AG10803 (cell line): ENCODE measurements at regions not wholly inside any gene's neighbourhood (a gene's known extent, or its start where the extent isn't known, plus 50 kb on each side); places are given as distances from the start of the nearest gene placed in this dataset.

Experiments
- DNase-seq: peaks from one replicate; pipeline ENCODE4 v3.0.0; 2010; ENCODE audit warnings: low read depth
- H3K4me3 ChIP-seq: 2 replicates; pipeline ENCODE4 v1.5.1; 2011; ENCODE audit warnings: mild to moderate bottlenecking, low read length, control low read depth
- TF ChIP-seq, protein P1 (sequence below): conservative IDR thresholded peaks from 2 replicates; pipeline ENCODE4 v1.5.1; 2011; ENCODE audit warnings: mild to moderate bottlenecking, low read length, control low read depth, inconsistent platforms

DNA sequence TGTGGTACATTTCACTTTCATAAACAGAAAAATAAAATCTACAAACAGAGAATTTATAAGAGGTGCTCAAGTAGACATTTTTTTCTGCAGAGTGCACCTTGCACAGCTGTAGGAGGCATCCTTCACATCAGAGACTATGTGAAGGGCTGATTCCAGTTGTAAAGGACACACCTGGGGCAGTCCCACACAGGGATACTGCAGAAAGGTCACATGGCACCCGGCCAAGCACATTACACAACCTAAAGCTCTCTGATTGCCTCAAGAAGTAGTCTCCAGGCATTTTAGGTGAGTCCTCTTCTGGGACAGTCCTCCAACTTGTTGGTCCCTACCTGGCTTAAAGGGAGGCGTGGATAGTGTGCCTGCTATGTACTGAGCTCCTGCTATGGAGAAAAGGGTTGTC is 502.9 kb upstream of the NOX3 start:
- DNase-seq, result no peak
- TF ChIP-seq, protein P1, sequence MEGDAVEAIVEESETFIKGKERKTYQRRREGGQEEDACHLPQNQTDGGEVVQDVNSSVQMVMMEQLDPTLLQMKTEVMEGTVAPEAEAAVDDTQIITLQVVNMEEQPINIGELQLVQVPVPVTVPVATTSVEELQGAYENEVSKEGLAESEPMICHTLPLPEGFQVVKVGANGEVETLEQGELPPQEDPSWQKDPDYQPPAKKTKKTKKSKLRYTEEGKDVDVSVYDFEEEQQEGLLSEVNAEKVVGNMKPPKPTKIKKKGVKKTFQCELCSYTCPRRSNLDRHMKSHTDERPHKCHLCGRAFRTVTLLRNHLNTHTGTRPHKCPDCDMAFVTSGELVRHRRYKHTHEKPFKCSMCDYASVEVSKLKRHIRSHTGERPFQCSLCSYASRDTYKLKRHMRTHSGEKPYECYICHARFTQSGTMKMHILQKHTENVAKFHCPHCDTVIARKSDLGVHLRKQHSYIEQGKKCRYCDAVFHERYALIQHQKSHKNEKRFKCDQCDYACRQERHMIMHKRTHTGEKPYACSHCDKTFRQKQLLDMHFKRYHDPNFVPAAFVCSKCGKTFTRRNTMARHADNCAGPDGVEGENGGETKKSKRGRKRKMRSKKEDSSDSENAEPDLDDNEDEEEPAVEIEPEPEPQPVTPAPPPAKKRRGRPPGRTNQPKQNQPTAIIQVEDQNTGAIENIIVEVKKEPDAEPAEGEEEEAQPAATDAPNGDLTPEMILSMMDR, result no peak
- no peak overlapping the region for H3K4me3 ChIP-seq

DNA sequence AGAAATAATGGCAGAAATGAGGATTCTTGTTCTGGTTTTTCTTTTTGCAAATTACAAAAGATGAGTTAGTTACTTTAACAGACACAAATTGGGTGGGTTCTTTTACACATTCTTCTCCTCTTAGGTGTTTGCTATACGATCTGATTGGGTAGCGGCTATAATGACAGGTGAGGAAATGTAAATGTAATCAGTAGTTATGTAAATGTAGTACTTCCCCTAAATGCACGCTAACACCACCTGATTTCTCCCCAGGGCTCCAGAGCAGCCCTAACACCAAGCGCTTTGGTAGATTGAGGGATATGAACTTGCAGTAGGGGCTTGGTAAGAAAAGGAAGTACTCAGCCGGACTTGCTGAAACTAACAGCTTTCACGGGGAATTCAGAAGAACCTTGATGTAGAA is 499.4 kb upstream of the NOX3 start:
- no peak overlapping the region for H3K4me3 ChIP-seq
- DNase-seq, result no peak
- TF ChIP-seq, protein P1, result no peak

- no peak overlapping the region for H3K4me3 ChIP-seq
- DNase-seq, result no peak
- TF ChIP-seq, protein P1, result no peak
Measured at GRCh38 chr6:155954149-155954548, 498.5 kb upstream of the NOX3 start.

GRCh38 chr6:155949256-155949655 is 493.6 kb upstream of the NOX3 start:
- TF ChIP-seq, protein P1, result no peak

DNA sequence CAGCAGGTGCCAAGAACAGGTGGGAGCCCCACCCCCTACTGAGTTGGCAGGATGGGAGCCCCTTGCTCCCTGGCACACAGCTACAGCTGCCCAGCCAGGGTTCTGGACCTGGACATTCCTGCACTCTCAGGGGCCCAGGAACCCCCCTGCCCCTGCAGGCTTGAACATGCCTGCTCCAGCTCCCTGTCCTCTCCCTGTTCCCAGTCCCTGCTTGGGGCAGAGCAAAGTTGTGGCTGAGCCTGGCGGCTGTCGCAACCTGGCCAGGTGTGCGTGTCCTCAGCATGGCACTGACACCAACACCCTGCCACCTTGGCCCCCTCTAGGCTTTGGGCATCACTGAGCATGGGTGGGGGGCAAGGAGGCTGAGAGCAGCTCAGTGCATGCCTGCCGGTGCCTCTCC is 491.2 kb upstream of the NOX3 start:
- TF ChIP-seq, protein P1, result no peak
- no peak for DNase-seq
- H3K4me3 ChIP-seq, result no peak overlapping the region

More at GRCh38 chr6:155949256-155949655, 493.6 kb upstream of the NOX3 start:
- no peak for DNase-seq
- H3K4me3 ChIP-seq, result no peak overlapping the region

DNA sequence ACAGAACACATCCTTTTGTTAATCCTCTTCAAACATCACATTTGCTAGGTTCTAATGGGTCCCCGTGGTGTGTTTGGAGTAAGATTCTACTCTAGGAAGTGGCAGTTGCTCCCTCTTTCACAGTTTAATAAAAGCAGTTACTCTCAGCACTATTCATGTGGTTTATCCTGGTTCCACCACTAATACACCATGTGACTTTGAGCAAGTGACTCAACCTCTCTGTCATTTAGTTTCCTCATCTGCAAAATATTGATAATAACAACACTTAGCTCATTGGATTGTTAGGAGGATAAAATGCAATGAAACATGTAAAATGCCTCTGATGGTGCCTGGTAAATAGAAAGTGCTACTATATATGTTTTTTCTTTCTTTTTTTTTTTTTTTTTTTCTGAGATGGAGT is 488.0 kb upstream of the NOX3 start:
- TF ChIP-seq, protein P1, result no peak
- H3K4me3 ChIP-seq, result no peak overlapping the region
- no peak for DNase-seq

DNA sequence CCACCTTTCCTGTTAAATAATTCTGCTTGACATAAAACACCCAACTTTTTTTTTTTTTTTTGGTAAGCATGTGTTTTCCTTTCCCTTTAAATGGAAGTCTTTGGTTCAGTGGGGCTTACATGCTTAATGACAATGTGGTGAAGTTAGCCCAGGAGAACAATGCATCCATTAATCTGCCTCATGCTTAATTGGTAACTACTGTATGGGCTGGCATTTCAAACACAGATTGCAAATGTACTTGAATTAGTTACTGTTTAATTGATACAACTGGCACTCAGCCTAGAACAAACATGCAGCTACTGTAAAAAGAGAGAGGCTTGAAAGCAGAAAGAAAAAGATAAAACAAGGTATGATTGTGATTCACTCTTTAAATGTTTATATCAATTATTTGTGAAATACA is 483.6 kb upstream of the NOX3 start:
- no peak for DNase-seq
- H3K4me3 ChIP-seq, result no peak overlapping the region
- TF ChIP-seq, protein P1, result no peak
